SW480 (cell line): ENCODE measurements at regions not wholly inside any gene's neighbourhood (a gene's known extent, or its start where the extent isn't known, plus 50 kb on each side); places are given as distances from the start of the nearest gene placed in this dataset.
A peak's percentile ranks its signal among the peaks of the same experiment; 100 is the strongest.

ENCODE experiments used
- DNase-seq: peaks from one replicate; pipeline ENCODE4 v3.0.0-alpha.2; 2016; ENCODE audit warnings: low spot score

GRCh38 chr14:80146941-80147340, 64.4 kb downstream of the DIO2 start:
- no peak for DNase-seq

- peak; percentile 4 for DNase-seq
Measured at GRCh38 chr14:80136358-80136757, 74.9 kb downstream of the DIO2 start.

GRCh38 chr14:80135305-80136088, 75.8 kb downstream of the DIO2 start:
- no peak for DNase-seq

- DNase-seq: no peak
Measured at GRCh38 chr14:80134321-80134720, 77.0 kb downstream of the DIO2 start.

- no peak for DNase-seq
Measured at GRCh38 chr14:80133457-80133856, 77.8 kb downstream of the DIO2 start.

GRCh38 chr14:80127466-80127865, 83.8 kb downstream of the DIO2 start:
- DNase-seq: no peak

GRCh38 chr14:80124794-80125193, 86.5 kb downstream of the DIO2 start:
- no peak for DNase-seq

GRCh38 chr14:80117876-80118275, 93.4 kb downstream of the DIO2 start:
- no peak for DNase-seq

GRCh38 chr14:80116157-80116556, 95.1 kb downstream of the DIO2 start:
- DNase-seq: no peak

- no peak for DNase-seq
Measured at GRCh38 chr14:80110721-80111120, 100.6 kb downstream of the DIO2 start.

- no peak for DNase-seq
Measured at GRCh38 chr14:80109055-80109454, 102.2 kb downstream of the DIO2 start.

- no peak for DNase-seq
Measured at GRCh38 chr14:80108430-80108829, 102.9 kb downstream of the DIO2 start.

- no peak for DNase-seq
Measured at GRCh38 chr14:80105488-80105994, 105.8 kb downstream of the DIO2 start.

GRCh38 chr14:80101835-80102234, 109.5 kb downstream of the DIO2 start:
- DNase-seq: no peak

- DNase-seq: no peak
Measured at GRCh38 chr14:80100681-80101080, 110.6 kb downstream of the DIO2 start.

- peak; percentile 4 for DNase-seq
Measured at GRCh38 chr14:80095623-80096022, 115.7 kb downstream of the DIO2 start.

GRCh38 chr14:80087411-80087810, 123.9 kb downstream of the DIO2 start:
- no peak for DNase-seq

GRCh38 chr14:80084196-80084595, 127.1 kb downstream of the DIO2 start:
- no peak for DNase-seq

- DNase-seq: no peak
Measured at GRCh38 chr14:80080601-80081000, 130.7 kb downstream of the DIO2 start.

GRCh38 chr14:80078501-80078900, 132.8 kb downstream of the DIO2 start:
- DNase-seq: no peak

- DNase-seq: no peak
Measured at GRCh38 chr14:80077262-80077661, 134.0 kb downstream of the DIO2 start.

GRCh38 chr14:80074900-80075574, 136.3 kb downstream of the DIO2 start:
- no peak for DNase-seq

GRCh38 chr14:80059041-80059440, 152.3 kb downstream of the DIO2 start:
- no peak for DNase-seq

GRCh38 chr14:80056497-80056801, 154.9 kb downstream of the DIO2 start:
- DNase-seq: no peak
